GM12878 (cell line): ENCODE measurements at regions not wholly inside any gene's neighbourhood (a gene's known extent, or its start where the extent isn't known, plus 50 kb on each side); places are given as distances from the start of the nearest gene placed in this dataset.

Experiments used
- ATAC-seq: fragments of 200-7000 bp; cut with Tn5 transposase; 3 replicates; pipeline ENCODE4 v1.9.1; 2020; ENCODE audit warnings: mild to moderate bottlenecking, moderate library complexity
- BruUV-seq: library from RNA; stranded (reverse); fragments of 400-500 nt; replicated peaks from 2 replicates; lab custom pipeline; 2021; lab: Mats Ljungman, UMichigan
- CTCF ChIA-PET: fragments of 300-600 bp; sonication (Branson Sonifier 250); formaldehyde crosslinking; extraction: SDS; loops from one replicate; lab custom pipeline; 2021; ENCODE audit warnings: inconsistent platforms; lab: Yijun Ruan, JAX
- POLR2A ChIA-PET: fragments of 350-600 bp; formaldehyde crosslinking; extraction: SDS; loops from one replicate; lab custom pipeline; 2021; ENCODE audit warnings: inconsistent platforms; lab: Charles Lee
- RAD21 ChIA-PET: fragments of 300-600 bp; sonication (Branson Sonifier 250); formaldehyde crosslinking; loops from one replicate; lab custom pipeline; 2023; ENCODE audit warnings: antibody characterized with exemption; ENCODE audit not compliant: unreplicated experiment; lab: Charles Lee
- SMC1A ChIA-PET: fragments of 300-600 bp; sonication (Branson Sonifier 250); formaldehyde crosslinking; loops from one replicate; lab custom pipeline; 2023; ENCODE audit not compliant: unreplicated experiment, uncharacterized antibody; lab: Charles Lee
- DNase-seq: peaks from one replicate; pipeline ENCODE4 v3.0.0-alpha.2; 2011; ENCODE audit warnings: low read depth, low spot score
- FAIRE-seq: peaks from 3 replicates; lab custom pipeline; 2011; peaks lifted over from hg19 to GRCh38; lab: Jason Lieb, UNC
- H2AFZ ChIP-seq: 2 replicates; pipeline ENCODE4 v1.6.0; 2011; ENCODE audit warnings: low read depth, low read length, control low read depth; ENCODE audit not compliant: control insufficient read depth
- H3K27ac ChIP-seq: 2 replicates; pipeline ENCODE4 v1.5.1; 2011; ENCODE audit warnings: control low read depth; ENCODE audit not compliant: control insufficient read depth, insufficient read depth
- H3K27me3 ChIP-seq, 2 experiments: replicated peaks in 1 of 2; 2 replicates each; pipeline versions ENCODE4 v1.6.0 to v1.6.1; 2011; ENCODE audit warnings: low read length in 1 of 2; ENCODE audit not compliant: control insufficient read depth in 2 of 2, insufficient read depth in 2 of 2
- H3K36me3 ChIP-seq, 2 experiments: 2 replicates each; pipeline ENCODE4 v1.5.1; 2011; ENCODE audit warnings: low read length in 1 of 2; ENCODE audit not compliant: control insufficient read depth in 2 of 2, insufficient read depth in 2 of 2
- H3K4me1 ChIP-seq: 2 replicates; pipeline ENCODE4 v1.6.1; 2011; ENCODE audit warnings: mild to moderate bottlenecking, low read length, moderate library complexity, mixed read lengths; ENCODE audit not compliant: control insufficient read depth, insufficient read depth
- H3K4me2 ChIP-seq: 2 replicates; pipeline ENCODE4 v1.6.0; 2011; ENCODE audit warnings: control low read depth; ENCODE audit not compliant: control insufficient read depth, insufficient read depth
- H3K4me3 ChIP-seq: fragments of 200-600 bp; sonication (generic); 2 replicates; pipeline ENCODE4 v1.5.1; 2016
- H3K79me2 ChIP-seq: 2 replicates; pipeline ENCODE4 v1.6.0; 2011; ENCODE audit warnings: low read length; ENCODE audit not compliant: control insufficient read depth, insufficient read depth
- H3K9ac ChIP-seq: 2 replicates; pipeline ENCODE4 v1.8.0; 2011; ENCODE audit warnings: low read length, control low read depth, mixed read lengths; ENCODE audit not compliant: control insufficient read depth, insufficient read depth
- H3K9me3 ChIP-seq: replicated peaks from 3 replicates; pipeline ENCODE4 v1.5.1; 2011; ENCODE audit warnings: mild to moderate bottlenecking, low read length; ENCODE audit not compliant: control insufficient read depth, insufficient read depth
- H4K20me1 ChIP-seq: 2 replicates; pipeline ENCODE4 v1.6.0; 2011; ENCODE audit not compliant: control insufficient read depth, insufficient read depth
- BMI1 ChIP-seq: fragments of 450-650 bp; IDR thresholded peaks from 2 replicates; pipeline ENCODE4 v1.6.1; 2016; ENCODE audit warnings: mild to moderate bottlenecking, moderate library complexity, borderline replicate concordance
- CEBPZ ChIP-seq: fragments of 150-350 bp; IDR thresholded peaks from 2 replicates; pipeline ENCODE4 v1.6.1; 2016; ENCODE audit warnings: low read depth, low read length
- CHD2 ChIP-seq: IDR thresholded peaks from 2 replicates; pipeline ENCODE4 v1.6.1; 2011; ENCODE audit warnings: low read depth, low read length, improper control_type of control experiment, borderline replicate concordance
- ETV6 ChIP-seq, 2 experiments: fragments of 450-650 bp in 1 of 2; IDR thresholded peaks in 1 of 2; conservative IDR thresholded peaks in 1 of 2; 2 replicates each; pipeline ENCODE4 v1.6.1; 2014; ENCODE audit warnings: antibody characterized with exemption in 1 of 2, borderline replicate concordance in 1 of 2, low read depth in 1 of 2, mild to moderate bottlenecking in 1 of 2, moderate library complexity in 1 of 2
- HDAC2 ChIP-seq: fragments of 200-600 bp; sonication (generic); IDR thresholded peaks from 2 replicates; pipeline ENCODE4 v1.6.1; 2017
- HDGF ChIP-seq: fragments of 450-650 bp; IDR thresholded peaks from 2 replicates; pipeline ENCODE4 v1.6.1; 2016; ENCODE audit warnings: antibody characterized with exemption
- IKZF1 ChIP-seq: fragments of 450-650 bp; conservative IDR thresholded peaks from 2 replicates; pipeline ENCODE4 v1.6.1; 2017; ENCODE audit warnings: antibody characterized with exemption, mild to moderate bottlenecking
- IRF3 ChIP-seq: fragments of 450-650 bp; IDR thresholded peaks from 2 replicates; pipeline ENCODE4 v1.6.1; 2014; ENCODE audit warnings: mild to moderate bottlenecking
- MLLT1 ChIP-seq: fragments of 450-650 bp; IDR thresholded peaks from 2 replicates; pipeline ENCODE4 v1.6.1; 2016; ENCODE audit warnings: mild to moderate bottlenecking
- MYC ChIP-seq: IDR thresholded peaks from 2 replicates; pipeline ENCODE4 v1.6.1; 2011; ENCODE audit warnings: mild to moderate bottlenecking, low read length, moderate library complexity, inconsistent platforms; ENCODE audit not compliant: insufficient read depth, insufficient replicate concordance, insufficient read length, severe bottlenecking
- POU2F2 ChIP-seq: IDR thresholded peaks from 3 replicates; pipeline ENCODE4 v1.6.1; 2011; ENCODE audit warnings: low read depth, mild to moderate bottlenecking, low read length, borderline replicate concordance
- SKIL ChIP-seq: fragments of 450-650 bp; IDR thresholded peaks from 2 replicates; pipeline ENCODE4 v1.6.1; 2017; ENCODE audit warnings: mild to moderate bottlenecking, low read depth, inconsistent platforms; ENCODE audit not compliant: poor library complexity, severe bottlenecking
- SREBF2 ChIP-seq: IDR thresholded peaks from 2 replicates; pipeline ENCODE4 v1.6.1; 2012; ENCODE audit warnings: mild to moderate bottlenecking, low read length
- TAF1 ChIP-seq: IDR thresholded peaks from 2 replicates; pipeline ENCODE4 v1.6.1; 2011; ENCODE audit warnings: mild to moderate bottlenecking, low read depth, low read length, borderline replicate concordance
- USF1 ChIP-seq: IDR thresholded peaks from 2 replicates; pipeline ENCODE4 v1.6.1; 2011; ENCODE audit warnings: borderline replicate concordance, low read depth, mild to moderate bottlenecking, moderate library complexity, mixed read lengths, low read length; ENCODE audit not compliant: insufficient read depth; ENCODE audit errors: extremely low read length
- WGBS: methylation state at CpG from one replicate; pipeline ENCODE4 v1.1.6; 2016; ENCODE audit warnings: low lambda C conversion rate; ENCODE audit not compliant: insufficient replicate concordance, insufficient coverage; ENCODE audit errors: missing lambda C conversion rate; 5-methylcytosine and 5-hydroxymethylcytosine counted together
- in situ Hi-C: fragments of 300-500 bp; cut with MboI; formaldehyde crosslinking; loops from 9 replicates; pipeline ENCODE4 v1.14.3; 2018; ENCODE audit warnings: mixed read lengths
- intact Hi-C: fragments of 100-400 bp; cut with micrococcal nuclease; formaldehyde crosslinking; loops from one replicate; pipeline ENCODE4 v1.14.2; 2022; ENCODE audit not compliant: unreplicated experiment

GRCh38 chr12:67152451-67152850 lies 116.7 kb upstream of the CAND1 start:
- no peaks in the 10 kb centered on the region for H4K20me1 ChIP-seq
- H2AFZ ChIP-seq: no peak overlapping the region
- TF ChIP-seq MYC (no peak), IRF3 (no peak), SKIL (no peak), SREBF2 (no peak), HDAC2 (no peak), HDGF (no peak), IKZF1 (no peak), ETV6 (conservative IDR thresholded peaks at IDR 0.05 in 1 of 2, IDR thresholded peaks at IDR 0.05 in 1 of 2; ENCODE audit: borderline replicate concordance in 1 of 2, low read depth in 1 of 2) (no peak), USF1 (no peak), CEBPZ (no peak), BMI1 (no peak), CHD2 (no peak), TAF1 (no peak), MLLT1 (no peak), POU2F2 (no peak)
- H3K4me3 ChIP-seq: no peak overlapping the region
- H3K27me3 ChIP-seq: no peaks in the 10 kb centered on the region
- H3K36me3 ChIP-seq: no peaks in the 10 kb centered on the region
- no peaks in the 10 kb centered on the region for H3K4me1 ChIP-seq
- H3K79me2 ChIP-seq: no peaks in the 10 kb centered on the region
- CTCF ChIA-PET: interaction anchor here (1.0 to 1.2 kb wide), 2 partner anchors 9 to 10 kb away, joined by 3 to 4 read pairs; no protein-coding TSS in a partner anchor
- SMC1A ChIA-PET: interaction anchor here (1.4 to 2.2 kb wide), 2 partner anchors 9 to 10 kb away, joined by 3 to 5 read pairs; no protein-coding TSS in a partner anchor
- no peak overlapping the region for H3K27ac ChIP-seq
- DNase-seq (no peak), ATAC-seq (no peak), FAIRE-seq (no peak)
- RAD21 ChIA-PET: no interaction called here
- intact Hi-C loops (no loop called here), in situ Hi-C loops (no loop called here)
- no peaks in the 10 kb centered on the region for H3K9me3 ChIP-seq
- WGBS: 22% methylated on average over 2 of the region's 2 CpGs
- no TSS peak for BruUV-seq
- no peak overlapping the region for H3K9ac ChIP-seq
- POLR2A ChIA-PET: no interaction called here
- H3K4me2 ChIP-seq: no peak overlapping the region
